Esophagus (tissue), 2 donors: ENCODE measurements at regions not wholly inside any gene's neighbourhood (a gene's known extent, or its start where the extent isn't known, plus 50 kb on each side); places are given as distances from the start of the nearest gene placed in this dataset.
A peak's percentile ranks its signal among the peaks of the same experiment; 100 is the strongest.
"Not testable (repeated sequence)": the region's sequence is repeated elsewhere in the genome, so short reads cannot be mapped to it uniquely, and the experiment has no call there.

ENCODE experiments used
- H3K27ac ChIP-seq, 2 donors: one replicate each; pipeline ENCODE4 v1.5.1; 2013; ENCODE audit warnings: low read depth in 2 of 2, mild to moderate bottlenecking in 2 of 2, inconsistent platforms in 1 of 2, low read length in 1 of 2, moderate library complexity in 1 of 2
- H3K27me3 ChIP-seq, 2 donors: one replicate each; pipeline ENCODE4 v1.6.1; 2013; ENCODE audit warnings: low read length in 2 of 2, control low read depth in 1 of 2, mild to moderate bottlenecking in 1 of 2; ENCODE audit not compliant: insufficient read depth in 2 of 2, control insufficient read depth in 1 of 2
- H3K36me3 ChIP-seq, 2 donors: one replicate each; pipeline ENCODE4 v1.6.1; 2013; ENCODE audit warnings: low read length in 1 of 2; ENCODE audit not compliant: control insufficient read depth in 2 of 2, insufficient read depth in 2 of 2
- H3K4me1 ChIP-seq, 2 donors: one replicate each; pipeline ENCODE4 v1.6.1; 2013; ENCODE audit warnings: low read length in 1 of 2; ENCODE audit not compliant: control insufficient read depth in 2 of 2, insufficient read depth in 2 of 2
- H3K4me3 ChIP-seq, 2 donors: one replicate each; pipeline ENCODE4 v1.5.1; 2013; ENCODE audit warnings: low read length in 2 of 2, mild to moderate bottlenecking in 2 of 2, low read depth in 1 of 2, moderate library complexity in 1 of 2
- H3K9me3 ChIP-seq, 2 donors: one replicate each; pipeline ENCODE4 v1.6.1; 2013; ENCODE audit warnings: mild to moderate bottlenecking in 2 of 2, low read depth in 1 of 2, low read length in 1 of 2, moderate library complexity in 1 of 2; ENCODE audit not compliant: control insufficient read depth in 2 of 2, insufficient read depth in 1 of 2
- WGBS, 2 donors: extraction: QIAGEN DNeasy Blood & Tissue Kit; methylation state at CpG; one replicate each; pipeline ENCODE4 v1.1.7; 2013; 5-methylcytosine and 5-hydroxymethylcytosine counted together
- donor health status: healthy with polysubstance abuse.
- donor health status: Bipolar disorder and iron deficiency.

DNA sequence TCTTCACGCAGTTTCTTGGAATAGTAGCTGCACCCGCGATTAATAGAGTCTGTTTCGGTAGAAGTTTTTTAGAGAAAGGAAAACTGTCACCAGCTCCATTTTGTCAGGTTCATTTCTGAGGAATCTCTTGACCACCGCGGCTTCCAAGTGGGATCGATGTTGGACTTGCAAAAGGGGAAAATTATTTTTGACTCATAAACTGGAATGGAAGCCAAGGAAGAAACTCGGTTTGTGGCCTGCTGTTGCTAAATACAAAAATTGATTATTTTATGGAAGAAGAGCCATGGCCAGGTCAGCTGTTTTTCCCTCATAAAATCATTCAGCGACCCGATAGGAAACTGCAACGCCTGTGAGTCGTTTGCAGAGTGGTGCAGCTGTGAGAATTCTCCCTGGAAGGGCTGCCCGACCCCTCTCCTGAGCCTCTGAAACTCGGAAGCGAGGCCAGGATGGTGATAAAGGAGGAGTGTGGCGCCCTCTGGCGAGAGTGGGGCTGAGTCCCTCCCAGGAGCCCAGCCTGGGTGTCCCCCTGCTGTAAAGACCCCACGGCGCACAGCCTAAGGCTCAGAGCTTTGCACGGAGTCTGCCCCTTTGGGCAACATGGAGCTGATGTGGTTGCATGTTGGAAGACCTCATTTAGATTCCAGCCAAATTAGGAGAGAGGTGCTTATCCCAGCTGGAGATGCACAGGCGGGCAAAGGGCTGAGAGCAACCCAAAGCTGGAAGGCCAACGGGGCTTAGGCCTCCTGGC, 83.6 kb upstream of the SLC25A33 start:
- Histone ChIP-seq H3K9me3 (no peaks in the 10 kb centered on the region), H3K36me3 (no peaks in the 10 kb centered on the region), H3K4me1 (peaks cover 2 to 13% of the 10 kb centered on the region in 2 donors), H3K27me3 (no peaks in the 10 kb centered on the region), H3K4me3 (no peak overlapping the region), H3K27ac (peak overlapping the region in 1 of 2 donors; percentile 0)
- WGBS, 2 donors: 47 to 48% methylated on average over 22 of the region's 22 CpGs

DNA sequence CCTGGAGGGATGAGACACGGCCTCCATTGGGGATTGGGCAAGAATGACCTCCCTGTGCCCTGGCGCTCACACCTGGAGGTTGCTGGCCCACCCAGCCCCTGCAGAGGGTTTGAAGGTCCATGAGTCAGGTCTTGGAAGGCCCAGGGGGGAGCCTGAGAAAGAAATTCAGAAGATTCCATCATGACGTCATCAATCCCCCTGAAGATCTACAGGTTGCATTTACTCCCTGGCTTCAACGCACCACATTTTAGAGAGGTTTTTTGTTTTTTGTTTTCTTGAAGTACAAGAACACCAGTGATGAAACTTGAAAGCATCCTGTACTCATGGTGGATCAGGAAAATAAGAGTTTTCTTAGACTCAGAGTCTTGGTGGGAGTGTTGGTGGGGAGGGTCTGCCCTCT, 82.4 kb upstream of the SLC25A33 start:
- Histone ChIP-seq H3K27ac (no peak overlapping the region), H3K9me3 (no peaks in the 10 kb centered on the region), H3K27me3 (no peaks in the 10 kb centered on the region), H3K4me1 (peaks cover 2 to 13% of the 10 kb centered on the region in 2 donors), H3K4me3 (no peak overlapping the region), H3K36me3 (no peaks in the 10 kb centered on the region)
- 86 to 92% methylated on average over 4 of the region's 4 CpGs for WGBS, 2 donors

DNA sequence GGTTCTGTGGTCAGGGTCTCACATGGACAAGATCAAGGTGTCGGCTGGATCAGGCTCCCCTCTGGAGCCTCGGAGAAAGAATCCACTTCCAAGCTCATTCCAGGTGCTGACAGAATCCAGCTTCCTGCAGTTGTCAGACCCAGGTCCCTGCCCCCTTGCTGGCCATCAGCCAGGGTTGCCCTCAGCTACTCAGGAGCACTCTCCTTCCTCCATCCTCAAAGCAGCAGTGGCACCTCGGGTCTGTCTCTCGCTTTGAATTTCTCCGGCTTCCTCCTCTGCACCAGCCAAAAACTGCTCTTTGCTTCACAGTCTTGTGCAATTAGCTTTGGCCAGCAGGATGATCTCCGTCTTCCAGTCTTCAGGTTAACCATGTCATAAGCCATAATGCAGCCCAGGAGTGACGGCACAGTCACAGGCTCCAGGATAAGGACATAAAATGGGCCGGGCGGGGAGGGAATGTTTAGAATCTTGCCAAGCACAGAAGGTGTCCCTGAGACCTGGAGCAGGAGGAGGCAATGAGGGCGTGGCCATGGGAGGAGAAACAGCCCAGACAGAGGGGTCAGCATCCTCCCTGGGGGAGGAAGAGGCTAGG, 79.4 kb upstream of the SLC25A33 start:
- Histone ChIP-seq H3K4me3 (no peak overlapping the region), H3K27me3 (no peaks in the 10 kb centered on the region), H3K36me3 (no peaks in the 10 kb centered on the region), H3K27ac (peak overlapping the region; percentile 69 to 72), H3K9me3 (no peaks in the 10 kb centered on the region), H3K4me1 (peaks cover 2 to 7% of the 10 kb centered on the region in 2 donors)
- WGBS, 2 donors: 50 to 54% methylated on average over 10 of the region's 10 CpGs

DNA sequence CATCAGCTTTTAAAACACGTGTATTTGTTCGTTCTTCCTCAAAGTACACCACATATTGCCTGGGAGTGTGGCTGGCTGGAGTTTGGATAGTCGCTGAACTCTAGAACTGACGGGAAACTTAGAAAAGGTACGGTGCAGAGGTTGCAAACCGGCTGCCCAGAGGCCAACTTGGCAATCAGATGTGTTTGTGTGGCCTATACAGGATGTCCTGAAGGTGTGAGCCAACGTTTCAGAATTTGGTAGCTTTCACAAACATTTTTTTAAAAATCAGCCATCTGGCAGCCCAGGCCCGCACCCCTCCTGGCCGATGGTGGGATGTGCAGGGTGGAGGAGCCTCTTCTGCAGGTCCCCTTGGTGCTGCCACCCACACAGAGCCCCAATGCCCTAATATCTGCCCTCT, 73.6 kb upstream of the SLC25A33 start:
- H3K4me3 ChIP-seq: no peak overlapping the region
- no peaks in the 10 kb centered on the region for H3K4me1 ChIP-seq
- no peaks in the 10 kb centered on the region for H3K27me3 ChIP-seq
- no peaks in the 10 kb centered on the region for H3K36me3 ChIP-seq
- 72 to 73% methylated on average over 9 of the region's 9 CpGs for WGBS, 2 donors
- no peaks in the 10 kb centered on the region for H3K9me3 ChIP-seq
- no peak overlapping the region for H3K27ac ChIP-seq

DNA sequence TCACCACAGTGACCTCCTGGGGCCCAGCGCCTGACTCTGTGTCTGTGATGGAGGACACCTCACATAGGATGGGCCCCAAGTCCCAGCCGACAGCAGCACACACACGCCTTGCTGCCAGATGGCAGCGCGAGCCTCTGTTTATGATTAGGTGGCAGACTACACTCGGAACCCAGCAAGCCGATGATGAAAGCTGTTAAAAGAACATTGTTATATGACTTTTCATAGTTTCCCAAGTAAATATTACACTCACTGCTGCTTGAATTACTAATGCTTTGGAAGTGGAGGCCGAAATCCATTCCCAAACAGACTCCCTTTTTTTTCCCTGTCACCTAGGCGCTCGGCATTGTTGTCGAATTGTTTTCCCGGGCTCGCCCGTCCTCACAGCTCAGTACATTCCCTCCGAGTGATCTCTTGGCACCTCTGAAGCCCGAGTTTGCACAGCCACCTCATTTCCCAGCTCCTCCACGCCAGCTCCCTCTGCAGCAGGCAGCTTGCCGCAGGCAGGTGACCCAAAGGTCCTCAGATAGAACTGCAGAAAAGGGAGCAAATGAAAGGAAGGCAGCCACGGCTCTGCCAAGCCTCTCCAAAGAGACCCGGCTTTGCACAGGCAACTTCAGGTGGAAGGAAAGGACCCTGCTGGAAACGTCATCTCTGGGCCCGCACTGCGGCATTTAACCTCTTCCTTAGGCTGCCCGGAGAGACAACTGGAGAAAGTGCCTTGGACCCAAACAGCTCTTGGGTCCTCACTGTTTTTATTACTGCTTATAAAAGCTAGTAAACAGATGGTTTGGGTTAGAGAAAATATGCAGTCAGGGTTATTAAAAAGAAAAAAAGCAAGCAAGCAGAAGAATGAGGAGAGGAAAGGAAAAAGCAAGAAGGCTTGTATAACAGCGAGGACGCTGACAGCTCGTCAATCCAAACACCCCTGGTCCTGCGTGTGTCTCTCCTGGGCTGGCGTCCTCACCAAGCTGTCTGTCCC, 72.2 kb upstream of the SLC25A33 start:
- Histone ChIP-seq H3K27me3 (no peaks in the 10 kb centered on the region), H3K27ac (peak overlapping the region; percentile 22 to 70), H3K4me3 (no peak overlapping the region), H3K9me3 (no peaks in the 10 kb centered on the region), H3K4me1 (no peaks in the 10 kb centered on the region), H3K36me3 (no peaks in the 10 kb centered on the region)
- WGBS, 2 donors: 43 to 49% methylated on average over 29 of the region's 29 CpGs

DNA sequence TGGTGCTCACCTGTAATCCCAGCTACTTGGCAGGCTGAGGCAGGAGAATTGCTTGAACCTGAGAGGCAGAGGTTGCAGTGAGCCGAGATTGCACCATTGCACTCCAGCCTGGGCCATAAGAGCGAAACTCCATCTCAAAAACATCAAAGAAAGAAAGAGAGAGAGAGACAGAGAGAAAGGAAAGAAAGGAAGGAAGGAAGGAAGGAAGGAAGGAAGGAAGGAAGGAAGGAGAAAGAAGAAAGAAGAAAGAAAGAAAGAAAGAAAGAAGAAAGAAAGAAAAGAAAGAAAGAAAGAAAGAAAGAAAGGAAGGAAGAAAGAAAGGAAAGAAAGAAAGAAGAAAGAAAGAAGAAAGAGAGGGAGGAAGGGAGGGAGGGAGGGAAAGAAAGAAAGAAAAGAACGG, 69.4 kb upstream of the SLC25A33 start:
- WGBS, 2 donors: 91 to 94% methylated on average over 3 of the region's 3 CpGs
- not testable (repeated sequence) for H3K36me3 ChIP-seq, H3K27ac ChIP-seq, H3K4me1 ChIP-seq, H3K4me3 ChIP-seq, H3K9me3 ChIP-seq, H3K27me3 ChIP-seq

DNA sequence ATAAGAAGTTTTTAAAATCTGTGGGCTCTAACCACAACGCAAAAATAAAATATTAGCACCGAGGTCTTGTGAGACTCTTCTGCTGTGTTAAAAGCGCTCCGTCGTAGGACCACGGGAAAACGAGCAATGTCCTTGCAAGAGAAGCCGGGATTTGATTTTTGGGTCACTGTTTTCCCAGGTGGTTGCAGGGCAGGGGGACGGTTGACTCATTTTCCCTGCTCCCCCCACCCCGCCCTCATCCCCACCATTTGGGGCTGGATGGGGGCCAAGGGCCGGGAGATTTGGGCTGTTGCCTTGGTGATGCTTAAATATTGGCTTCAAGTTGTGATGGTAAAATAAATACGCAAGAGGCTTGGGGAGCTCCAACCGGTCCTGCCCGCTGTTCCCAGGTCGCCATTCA, 67.6 kb upstream of the SLC25A33 start:
- Histone ChIP-seq H3K4me1 (peaks cover 3 to 4% of the 10 kb centered on the region in 2 donors), H3K36me3 (no peaks in the 10 kb centered on the region), H3K27me3 (no peaks in the 10 kb centered on the region), H3K9me3 (no peaks in the 10 kb centered on the region), H3K27ac (no peak overlapping the region), H3K4me3 (no peak overlapping the region)
- 55 to 63% methylated on average over 15 of the region's 15 CpGs for WGBS, 2 donors

DNA sequence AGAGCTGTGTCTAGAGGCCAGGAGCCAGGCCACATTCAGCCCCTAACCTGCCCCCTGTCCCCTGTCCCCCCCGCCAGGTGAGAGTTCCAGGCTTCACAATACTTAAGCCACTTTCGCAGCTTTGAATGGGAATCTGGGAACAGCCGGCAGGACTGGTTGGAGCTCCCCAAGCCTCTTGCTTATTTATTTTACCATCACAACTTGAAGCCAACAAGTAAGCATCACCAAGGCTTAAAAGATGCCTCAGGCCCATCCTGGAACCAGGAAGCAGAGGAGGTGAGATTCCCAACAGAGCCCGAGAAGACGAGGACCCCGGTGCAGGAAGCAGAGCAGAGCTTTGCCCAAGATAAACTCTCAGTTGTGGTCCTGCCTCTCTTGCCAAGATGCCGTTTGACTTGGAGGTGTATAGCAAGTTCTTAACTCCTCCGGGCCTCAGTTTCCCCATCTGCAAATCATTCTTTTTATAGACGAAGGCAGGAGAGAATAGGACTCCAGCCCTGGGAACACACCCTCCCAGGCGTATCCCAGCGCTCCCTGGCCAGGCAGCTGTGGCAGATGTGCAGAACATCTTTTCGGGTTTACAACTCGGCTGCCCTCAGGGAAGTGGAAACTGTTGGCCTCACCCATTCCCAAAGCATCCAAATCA, 66.8 kb upstream of the SLC25A33 start:
- Histone ChIP-seq H3K27me3 (no peaks in the 10 kb centered on the region), H3K4me1 (peaks cover 4 to 5% of the 10 kb centered on the region in 2 donors), H3K9me3 (no peaks in the 10 kb centered on the region), H3K4me3 (no peak overlapping the region), H3K27ac (peak overlapping the region; percentile 47 to 88), H3K36me3 (no peaks in the 10 kb centered on the region)
- WGBS, 2 donors: 36 to 51% methylated on average over 13 of the region's 13 CpGs
